Keratinocyte (primary cell): ENCODE measurements at regions not wholly inside any gene's neighbourhood (a gene's known extent, or its start where the extent isn't known, plus 50 kb on each side); places are given as distances from the start of the nearest gene placed in this dataset.
"Not testable (repeated sequence)": the region's sequence is repeated elsewhere in the genome, so short reads cannot be mapped to it uniquely, and the experiment has no call there.

Source experiments
- DNase-seq: peaks from one replicate; pipeline ENCODE4 v3.0.0-alpha.2; 2011; ENCODE audit warnings: low read depth, missing footprints, low spot score
- FAIRE-seq: peaks from 2 replicates; lab custom pipeline; 2011; peaks lifted over from hg19 to GRCh38; lab: Jason Lieb, UNC
- H2AFZ ChIP-seq: 2 replicates; pipeline ENCODE4 v1.6.0; 2012; ENCODE audit warnings: low read length, control low read depth, inconsistent platforms; ENCODE audit not compliant: control insufficient read depth
- H3K27ac ChIP-seq: 2 replicates; pipeline ENCODE4 v1.5.1; 2011; ENCODE audit warnings: low read length; ENCODE audit not compliant: control insufficient read depth, insufficient read depth
- H3K27me3 ChIP-seq: 3 replicates; pipeline ENCODE4 v1.6.0; 2011; ENCODE audit warnings: low read length; ENCODE audit not compliant: control insufficient read depth, insufficient read depth; ENCODE audit errors: extremely low read depth
- H3K36me3 ChIP-seq, 2 experiments: 2 replicates in 1 of 2; 3 replicates in 1 of 2; pipeline ENCODE4 v1.5.1; 2011; ENCODE audit warnings: low read length in 2 of 2, mild to moderate bottlenecking in 1 of 2; ENCODE audit not compliant: control insufficient read depth in 2 of 2, insufficient read depth in 2 of 2; ENCODE audit errors: extremely low read depth in 1 of 2
- H3K4me1 ChIP-seq: 3 replicates; pipeline ENCODE4 v1.5.1; 2011; ENCODE audit warnings: low read length; ENCODE audit not compliant: control insufficient read depth, insufficient read depth; ENCODE audit errors: extremely low read depth
- H3K4me2 ChIP-seq: 3 replicates; pipeline ENCODE4 v1.6.0; 2011; ENCODE audit warnings: low read depth, low read length; ENCODE audit not compliant: control insufficient read depth, insufficient read depth; ENCODE audit errors: extremely low read depth
- H3K4me3 ChIP-seq, 3 experiments: fragments of 200-600 bp in 1 of 3; sonication (generic) in 1 of 3; 2 replicates in 2 of 3; 3 replicates in 1 of 3; pipeline ENCODE4 v1.5.1; 2011 to 2016; ENCODE audit warnings: low read length in 3 of 3, mild to moderate bottlenecking in 3 of 3, control low read depth in 2 of 3, inconsistent platforms in 1 of 3, low read depth in 1 of 3, mixed read lengths in 1 of 3, mixed run types in 1 of 3, moderate library complexity in 1 of 3; ENCODE audit not compliant: control insufficient read depth in 2 of 3, insufficient read depth in 2 of 3; ENCODE audit errors: extremely low read depth in 1 of 3
- H3K79me2 ChIP-seq: 2 replicates; pipeline ENCODE4 v1.6.0; 2012; ENCODE audit warnings: low read length; ENCODE audit not compliant: control insufficient read depth, insufficient read depth
- H3K9ac ChIP-seq: 3 replicates; pipeline ENCODE4 v1.6.0; 2011; ENCODE audit warnings: low read length; ENCODE audit not compliant: control insufficient read depth, insufficient read depth; ENCODE audit errors: extremely low read depth
- H3K9me1 ChIP-seq: 3 replicates; pipeline ENCODE4 v1.6.0; 2011; ENCODE audit warnings: low read length; ENCODE audit not compliant: control insufficient read depth, insufficient read depth; ENCODE audit errors: extremely low read depth
- H3K9me3 ChIP-seq: 2 replicates; pipeline ENCODE4 v1.5.1; 2012; ENCODE audit warnings: low read depth, low read length; ENCODE audit not compliant: control insufficient read depth
- H4K20me1 ChIP-seq: 3 replicates; pipeline ENCODE4 v1.6.0; 2011; ENCODE audit warnings: low read length; ENCODE audit not compliant: control insufficient read depth, insufficient read depth; ENCODE audit errors: extremely low read depth
- EZH2 ChIP-seq: IDR thresholded peaks from one replicate; pipeline ENCODE4 v1.6.1; 2012; ENCODE audit warnings: inconsistent platforms, mild to moderate bottlenecking, low read length, moderate library complexity
- dilution Hi-C: fragments of 300-500 bp; cut with MboI; formaldehyde crosslinking; loops from one replicate; pipeline ENCODE4 v1.7.0; 2020; ENCODE audit warnings: low sequenced_read_pairs; ENCODE audit not compliant: extremely low pct_ligation_motif_present
- TF ChIP-seq, protein P1 (sequence below), 3 experiments: IDR thresholded peaks in 1 of 3; conservative IDR thresholded peaks in 1 of 3; optimal IDR thresholded peaks in 1 of 3; 2 replicates in 2 of 3; 3 replicates in 1 of 3; pipeline versions ENCODE3 to v1.5.1; 2011; ENCODE audit warnings: low read length in 3 of 3, mild to moderate bottlenecking in 3 of 3, moderate library complexity in 2 of 3, control low read depth in 1 of 3, inconsistent platforms in 1 of 3; ENCODE audit not compliant: insufficient read depth in 2 of 3; ENCODE audit errors: extremely low read depth in 1 of 3

DNA sequence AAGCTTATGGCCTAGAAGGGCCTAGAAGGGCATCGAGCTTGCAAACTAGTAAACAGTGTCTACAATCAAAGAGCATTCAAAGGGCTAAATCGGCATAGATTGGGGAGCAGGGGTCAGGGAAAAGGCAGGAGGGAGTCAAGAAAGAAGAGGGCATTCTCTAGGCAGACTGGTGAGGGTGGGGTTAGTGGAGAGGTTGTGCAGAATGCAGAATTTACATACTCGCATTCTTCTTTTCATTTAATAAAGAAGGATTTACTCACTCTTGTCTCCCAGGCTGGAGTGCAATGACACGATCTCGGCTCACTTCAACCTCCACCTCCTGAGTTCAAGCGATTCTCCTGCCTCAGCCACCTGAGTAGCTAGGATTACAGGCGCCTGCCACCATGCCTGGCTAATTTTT lies 110.7 kb downstream of the TRIM43 start:
- dilution Hi-C loops, result no loop called here
- Histone ChIP-seq H3K9me1 (no peaks in the 10 kb centered on the region), H3K27me3 (peaks cover 4% of the 10 kb centered on the region), H4K20me1 (no peaks in the 10 kb centered on the region), H3K4me1 (no peaks in the 10 kb centered on the region), H3K27ac (no peak overlapping the region), H3K4me3 (no peak overlapping the region), H3K36me3 (no peaks in the 10 kb centered on the region), H3K79me2 (no peaks in the 10 kb centered on the region), H3K9me3 (no peaks in the 10 kb centered on the region), H2AFZ (no peak overlapping the region), H3K9ac (no peak overlapping the region), H3K4me2 (no peak overlapping the region)
- no peak for TF ChIP-seq EZH2
- TF ChIP-seq, protein P1, sequence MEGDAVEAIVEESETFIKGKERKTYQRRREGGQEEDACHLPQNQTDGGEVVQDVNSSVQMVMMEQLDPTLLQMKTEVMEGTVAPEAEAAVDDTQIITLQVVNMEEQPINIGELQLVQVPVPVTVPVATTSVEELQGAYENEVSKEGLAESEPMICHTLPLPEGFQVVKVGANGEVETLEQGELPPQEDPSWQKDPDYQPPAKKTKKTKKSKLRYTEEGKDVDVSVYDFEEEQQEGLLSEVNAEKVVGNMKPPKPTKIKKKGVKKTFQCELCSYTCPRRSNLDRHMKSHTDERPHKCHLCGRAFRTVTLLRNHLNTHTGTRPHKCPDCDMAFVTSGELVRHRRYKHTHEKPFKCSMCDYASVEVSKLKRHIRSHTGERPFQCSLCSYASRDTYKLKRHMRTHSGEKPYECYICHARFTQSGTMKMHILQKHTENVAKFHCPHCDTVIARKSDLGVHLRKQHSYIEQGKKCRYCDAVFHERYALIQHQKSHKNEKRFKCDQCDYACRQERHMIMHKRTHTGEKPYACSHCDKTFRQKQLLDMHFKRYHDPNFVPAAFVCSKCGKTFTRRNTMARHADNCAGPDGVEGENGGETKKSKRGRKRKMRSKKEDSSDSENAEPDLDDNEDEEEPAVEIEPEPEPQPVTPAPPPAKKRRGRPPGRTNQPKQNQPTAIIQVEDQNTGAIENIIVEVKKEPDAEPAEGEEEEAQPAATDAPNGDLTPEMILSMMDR (optimal IDR thresholded peaks at IDR 0.05 in 1 of 3, IDR thresholded peaks at IDR 0.05 in 1 of 3, conservative IDR thresholded peaks at IDR 0.05 in 1 of 3; ENCODE audit: extremely low read depth in 1 of 3, insufficient read depth in 2 of 3, low read length in 3 of 3), result no peak
- FAIRE-seq, result no peak
- no peak for DNase-seq

DNA sequence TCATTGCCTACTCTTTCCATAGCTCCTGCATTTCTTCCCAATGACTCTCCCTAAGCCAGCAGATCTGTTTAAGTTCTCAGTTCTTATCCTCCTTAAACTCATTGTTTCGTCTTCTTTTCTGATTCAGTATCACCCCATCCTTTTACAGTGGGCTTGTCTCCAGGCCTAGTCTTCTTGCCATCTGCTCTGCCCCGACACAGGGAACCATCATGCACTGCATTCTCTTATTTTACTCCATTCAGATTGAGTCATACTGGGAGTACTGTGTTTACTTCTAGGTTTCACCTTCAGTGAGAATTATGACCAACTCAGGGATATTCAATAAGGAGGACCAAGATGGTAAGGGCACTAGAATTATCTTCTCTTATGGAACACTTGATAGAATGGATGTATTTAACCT lies 115.4 kb downstream of the TRIM43 start:
- H4K20me1 ChIP-seq, dilution Hi-C loops, H3K9me1 ChIP-seq, H3K9me3 ChIP-seq, H2AFZ ChIP-seq, DNase-seq, FAIRE-seq, H3K9ac ChIP-seq, H3K4me2 ChIP-seq, H3K36me3 ChIP-seq, H3K27ac ChIP-seq, H3K4me3 ChIP-seq, H3K4me1 ChIP-seq, H3K27me3 ChIP-seq, H3K79me2 ChIP-seq: not testable (repeated sequence)

DNA sequence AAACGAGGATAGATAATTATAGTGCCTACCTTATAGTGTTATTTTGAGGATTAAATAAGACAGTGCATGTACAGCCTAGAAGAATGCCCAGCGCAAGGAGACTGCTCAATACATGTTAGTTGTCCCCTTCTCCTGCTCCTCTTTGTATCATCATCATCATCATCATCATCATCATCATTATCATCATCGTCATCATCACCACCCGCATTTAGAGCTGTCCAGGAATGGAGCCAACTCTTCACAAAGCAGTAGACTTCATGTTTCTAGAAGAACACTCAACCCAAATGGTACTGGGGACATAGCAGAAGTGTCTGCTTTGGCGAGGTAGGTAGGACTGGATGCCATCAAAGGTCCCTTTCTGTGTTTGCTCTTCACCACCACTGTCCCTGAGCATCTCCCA lies 116.0 kb downstream of the TRIM43 start:
- no peak for TF ChIP-seq EZH2
- TF ChIP-seq, protein P1 (optimal IDR thresholded peaks at IDR 0.05 in 1 of 3, IDR thresholded peaks at IDR 0.05 in 1 of 3, conservative IDR thresholded peaks at IDR 0.05 in 1 of 3; ENCODE audit: extremely low read depth in 1 of 3, insufficient read depth in 2 of 3, low read length in 3 of 3), result no peak

More for the DNA sequence above, 116.0 kb downstream of the TRIM43 start:
- no peaks in the 10 kb centered on the region for H3K9me1 ChIP-seq
- H3K4me1 ChIP-seq, result no peaks in the 10 kb centered on the region
- no peak for DNase-seq
- no peak for FAIRE-seq
- dilution Hi-C loops, result no loop called here
- H3K36me3 ChIP-seq, result no peaks in the 10 kb centered on the region
- H3K4me2 ChIP-seq, result no peak overlapping the region
- no peak overlapping the region for H3K4me3 ChIP-seq
- no peak overlapping the region for H2AFZ ChIP-seq
- H3K79me2 ChIP-seq, result no peaks in the 10 kb centered on the region
- no peak overlapping the region for H3K27ac ChIP-seq
- H3K9ac ChIP-seq, result no peak overlapping the region
- no peaks in the 10 kb centered on the region for H4K20me1 ChIP-seq
- H3K9me3 ChIP-seq, result no peaks in the 10 kb centered on the region
- no peaks in the 10 kb centered on the region for H3K27me3 ChIP-seq
